SK-N-SH treated with all-trans-retinoic acid at 6 μM for 48 hours (cell line): ENCODE measurements at regions not wholly inside any gene's neighbourhood (a gene's known extent, or its start where the extent isn't known, plus 50 kb on each side); places are given as distances from the start of the nearest gene placed in this dataset.

Experiments used
- ARNTL ChIP-seq: fragments of 450-650 bp; formaldehyde crosslinking; IDR thresholded peaks from 2 replicates; pipeline ENCODE4 v1.5.0; 2020; ENCODE audit warnings: low read depth, mild to moderate bottlenecking, moderate library complexity, borderline replicate concordance
- CSDC2 ChIP-seq: fragments of 250-450 bp; sonication (Bioruptor Pico); IDR thresholded peaks from 2 replicates; pipeline ENCODE4 v1.5.0; 2020; ENCODE audit warnings: mild to moderate bottlenecking, moderate library complexity
- PATZ1 ChIP-seq: fragments of 250-450 bp; sonication (Bioruptor Pico); IDR thresholded peaks from 2 replicates; pipeline ENCODE4 v1.8.0; 2020; ENCODE audit warnings: mild to moderate bottlenecking, moderate library complexity, borderline replicate concordance
- PPARA ChIP-seq: fragments of 250-450 bp; sonication (Bioruptor Pico); IDR thresholded peaks from 2 replicates; pipeline ENCODE4 v1.5.0; 2020; ENCODE audit warnings: mild to moderate bottlenecking, borderline replicate concordance
- RARB ChIP-seq: fragments of 250-450 bp; sonication (Bioruptor Pico); IDR thresholded peaks from 2 replicates; pipeline ENCODE4 v1.8.0; 2021; ENCODE audit warnings: mild to moderate bottlenecking, moderate library complexity
- TCF4 ChIP-seq: fragments of 250-450 bp; sonication (Bioruptor Pico); IDR thresholded peaks from 2 replicates; pipeline ENCODE4 v1.8.0; 2021; ENCODE audit warnings: mild to moderate bottlenecking, moderate library complexity, borderline replicate concordance
- TOX ChIP-seq: fragments of 250-450 bp; sonication (Bioruptor Pico); IDR thresholded peaks from 2 replicates; pipeline ENCODE4 v1.8.0; 2021; ENCODE audit warnings: mild to moderate bottlenecking, moderate library complexity, borderline replicate concordance
- TSHZ2 ChIP-seq: fragments of 250-450 bp; sonication (Bioruptor Pico); IDR thresholded peaks from 2 replicates; pipeline ENCODE4 v1.5.0; 2020; ENCODE audit warnings: mild to moderate bottlenecking, moderate library complexity
- ZC3H10 ChIP-seq: fragments of 250-450 bp; sonication (Bioruptor Pico); IDR thresholded peaks from 2 replicates; pipeline ENCODE4 v1.5.1; 2021; ENCODE audit warnings: mild to moderate bottlenecking, moderate library complexity
- ZFP3 ChIP-seq: fragments of 250-450 bp; sonication (Bioruptor Pico); IDR thresholded peaks from 2 replicates; pipeline ENCODE4 v1.5.0; 2020; ENCODE audit warnings: mild to moderate bottlenecking, moderate library complexity
- ZFP30 ChIP-seq: fragments of 450-650 bp; formaldehyde crosslinking; IDR thresholded peaks from 2 replicates; pipeline ENCODE4 v1.5.0; 2022; ENCODE audit warnings: mild to moderate bottlenecking, moderate library complexity
- ZNF565 ChIP-seq: fragments of 450-650 bp; formaldehyde crosslinking; conservative IDR thresholded peaks from 2 replicates; pipeline ENCODE4 v1.5.0; 2020; ENCODE audit warnings: low read depth, mild to moderate bottlenecking, moderate library complexity

- no peak for TF ChIP-seq TCF4 (CRISPR knock-in tag)
- no peak for TF ChIP-seq PPARA (CRISPR knock-in tag)
- TF ChIP-seq PATZ1, result no peak
- TF ChIP-seq TSHZ2, result no peak
- TF ChIP-seq ZFP30 (CRISPR knock-in tag), result no peak
- no peak for TF ChIP-seq RARB (CRISPR knock-in tag)
- no peak for TF ChIP-seq ZC3H10
- no peak for TF ChIP-seq ZNF565 (CRISPR knock-in tag)
- no peak for TF ChIP-seq ZFP3 (CRISPR knock-in tag)
- no peak for TF ChIP-seq CSDC2 (CRISPR knock-in tag)
- TF ChIP-seq TOX, result no peak
- no peak for TF ChIP-seq ARNTL
Observed at GRCh38 chrX:40373641-40374040, 207.1 kb upstream of the ATP6AP2 start.
